BE2C (cell line): ENCODE measurements at regions not wholly inside any gene's neighbourhood (a gene's known extent, or its start where the extent isn't known, plus 50 kb on each side); places are given as distances from the start of the nearest gene placed in this dataset.

Source experiments
- DNase-seq: peaks from one replicate; pipeline ENCODE4 v3.0.0-alpha.2; 2020
- H3K27me3 ChIP-seq: fragments of 250-450 bp; sonication (Bioruptor Pico); 2 replicates; pipeline ENCODE4 v1.5.1; 2020; ENCODE audit warnings: mild to moderate bottlenecking
- H3K36me3 ChIP-seq: fragments of 250-450 bp; sonication (Bioruptor Pico); 2 replicates; pipeline ENCODE4 v1.5.1; 2020; ENCODE audit warnings: mild to moderate bottlenecking
- H3K4me1 ChIP-seq: fragments of 250-450 bp; sonication (Bioruptor Pico); 2 replicates; pipeline ENCODE4 v1.5.1; 2020
- H3K4me3 ChIP-seq: 2 replicates; pipeline ENCODE4 v1.5.1; 2011; ENCODE audit warnings: low read depth, low read length
- H3K9me3 ChIP-seq: fragments of 250-450 bp; sonication (Bioruptor Pico); 2 replicates; pipeline ENCODE4 v1.5.1; 2020
- CTCF ChIP-seq: IDR thresholded peaks from 2 replicates; pipeline ENCODE4 v1.5.1; 2012; ENCODE audit warnings: mild to moderate bottlenecking, low read depth, low read length

GRCh38 chr2:181172676-181173075, 192.3 kb downstream of the UBE2E3 start:
- Histone ChIP-seq H3K9me3 (no peaks in the 10 kb centered on the region), H3K27me3 (no peaks in the 10 kb centered on the region), H3K36me3 (no peaks in the 10 kb centered on the region), H3K4me3 (no peak overlapping the region), H3K4me1 (no peaks in the 10 kb centered on the region)
- DNase-seq = no peak
- TF ChIP-seq CTCF = no peak

GRCh38 chr2:181174611-181175580, 194.5 kb downstream of the UBE2E3 start:
- no peaks in the 10 kb centered on the region for H3K36me3 ChIP-seq
- no peak for DNase-seq
- H3K9me3 ChIP-seq = no peaks in the 10 kb centered on the region
- no peak for TF ChIP-seq CTCF
- H3K4me1 ChIP-seq = no peaks in the 10 kb centered on the region
- H3K4me3 ChIP-seq = no peak overlapping the region
- H3K27me3 ChIP-seq = no peaks in the 10 kb centered on the region

- no peak for TF ChIP-seq CTCF
- DNase-seq = no peak
- Histone ChIP-seq H3K9me3 (no peaks in the 10 kb centered on the region), H3K4me1 (no peaks in the 10 kb centered on the region), H3K4me3 (no peak overlapping the region), H3K27me3 (no peaks in the 10 kb centered on the region), H3K36me3 (no peaks in the 10 kb centered on the region)
These were observed 196.1 kb downstream of the UBE2E3 start for GRCh38 chr2:181176540-181176939.

- Histone ChIP-seq H3K9me3 (no peaks in the 10 kb centered on the region), H3K36me3 (no peaks in the 10 kb centered on the region), H3K4me3 (no peak overlapping the region), H3K27me3 (no peaks in the 10 kb centered on the region), H3K4me1 (no peaks in the 10 kb centered on the region)
- no peak for TF ChIP-seq CTCF
- DNase-seq = no peak
These were observed 197.0 kb downstream of the UBE2E3 start for GRCh38 chr2:181177376-181177775.

GRCh38 chr2:181178130-181178529, 197.7 kb downstream of the UBE2E3 start:
- no peaks in the 10 kb centered on the region for H3K36me3 ChIP-seq
- H3K4me3 ChIP-seq = no peak overlapping the region
- H3K4me1 ChIP-seq = no peaks in the 10 kb centered on the region
- DNase-seq = no peak
- H3K9me3 ChIP-seq = no peaks in the 10 kb centered on the region
- TF ChIP-seq CTCF = no peak
- no peaks in the 10 kb centered on the region for H3K27me3 ChIP-seq

- Histone ChIP-seq H3K27me3 (no peaks in the 10 kb centered on the region), H3K4me3 (no peak overlapping the region), H3K9me3 (no peaks in the 10 kb centered on the region), H3K36me3 (no peaks in the 10 kb centered on the region), H3K4me1 (no peaks in the 10 kb centered on the region)
- DNase-seq = peak; percentile 13
- TF ChIP-seq CTCF = peak; percentile 49
These were observed 198.5 kb downstream of the UBE2E3 start for GRCh38 chr2:181178823-181179412.
